ENCODE measurements at regions not wholly inside any gene's neighbourhood (a gene's known extent, or its start where the extent isn't known, plus 50 kb on each side); places are given as distances from the start of the nearest gene placed in this dataset.

DNA sequence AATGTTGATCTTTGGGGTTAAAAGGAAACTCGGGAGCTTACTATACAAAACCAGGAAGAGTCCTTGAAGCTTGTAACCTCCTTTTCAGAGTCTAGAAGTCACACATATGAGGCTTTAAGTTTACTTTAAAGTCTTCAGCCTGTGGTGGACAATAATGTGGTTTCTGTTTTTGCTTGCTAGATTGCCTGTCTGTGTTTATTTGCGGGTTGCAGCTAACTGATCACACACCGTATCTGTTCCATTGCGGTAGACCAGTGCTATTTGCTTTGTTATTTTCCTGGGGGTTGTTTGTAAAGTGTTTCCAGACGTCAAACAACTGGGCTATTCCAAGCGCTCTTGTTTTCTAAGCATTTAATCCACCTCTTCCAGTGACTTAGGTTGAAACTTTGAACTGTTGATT lies 143.0 kb upstream of the GYPA start:
- Mint-ChIP-seq H3K27ac (no peak overlapping the region), H3K36me3 (ENCODE audit: low read depth) (no peaks in the 10 kb centered on the region), H3K27me3 (ENCODE audit: low read depth) (no peaks in the 10 kb centered on the region), H3K9me3 (no peaks in the 10 kb centered on the region), H3K4me3 (no peak overlapping the region), H3K4me1 (no peaks in the 10 kb centered on the region)
- TF ChIP-seq, protein P1, sequence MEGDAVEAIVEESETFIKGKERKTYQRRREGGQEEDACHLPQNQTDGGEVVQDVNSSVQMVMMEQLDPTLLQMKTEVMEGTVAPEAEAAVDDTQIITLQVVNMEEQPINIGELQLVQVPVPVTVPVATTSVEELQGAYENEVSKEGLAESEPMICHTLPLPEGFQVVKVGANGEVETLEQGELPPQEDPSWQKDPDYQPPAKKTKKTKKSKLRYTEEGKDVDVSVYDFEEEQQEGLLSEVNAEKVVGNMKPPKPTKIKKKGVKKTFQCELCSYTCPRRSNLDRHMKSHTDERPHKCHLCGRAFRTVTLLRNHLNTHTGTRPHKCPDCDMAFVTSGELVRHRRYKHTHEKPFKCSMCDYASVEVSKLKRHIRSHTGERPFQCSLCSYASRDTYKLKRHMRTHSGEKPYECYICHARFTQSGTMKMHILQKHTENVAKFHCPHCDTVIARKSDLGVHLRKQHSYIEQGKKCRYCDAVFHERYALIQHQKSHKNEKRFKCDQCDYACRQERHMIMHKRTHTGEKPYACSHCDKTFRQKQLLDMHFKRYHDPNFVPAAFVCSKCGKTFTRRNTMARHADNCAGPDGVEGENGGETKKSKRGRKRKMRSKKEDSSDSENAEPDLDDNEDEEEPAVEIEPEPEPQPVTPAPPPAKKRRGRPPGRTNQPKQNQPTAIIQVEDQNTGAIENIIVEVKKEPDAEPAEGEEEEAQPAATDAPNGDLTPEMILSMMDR (IDR thresholded peaks at IDR 0.05; ENCODE audit: unreplicated experiment in 3 of 3), result no peak

DNA sequence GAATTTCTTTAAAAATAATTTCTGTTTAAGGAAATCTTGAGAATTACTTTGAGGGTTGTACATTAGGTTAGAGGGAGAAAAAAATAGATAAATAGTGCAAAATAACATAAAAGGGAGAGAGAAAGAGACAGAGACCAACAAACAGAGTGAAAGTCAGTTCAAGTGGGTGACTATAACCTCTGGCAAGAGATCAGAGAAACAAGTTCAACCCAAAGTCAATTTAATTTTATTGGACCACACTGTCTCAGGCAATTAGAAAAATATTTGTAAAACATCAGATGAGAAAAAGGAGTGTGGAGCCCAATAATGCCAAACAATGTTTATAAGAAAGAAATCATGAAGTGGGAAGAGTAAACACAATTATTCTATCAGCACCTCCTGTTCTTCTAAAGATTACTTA lies 143.5 kb upstream of the GYPA start:
- H3K4me1 Mint-ChIP-seq, result no peaks in the 10 kb centered on the region
- H3K36me3 Mint-ChIP-seq (ENCODE audit: low read depth), result no peaks in the 10 kb centered on the region
- H3K4me3 Mint-ChIP-seq, result no peak overlapping the region
- H3K27me3 Mint-ChIP-seq (ENCODE audit: low read depth), result no peaks in the 10 kb centered on the region
- H3K9me3 Mint-ChIP-seq, result no peaks in the 10 kb centered on the region
- H3K27ac Mint-ChIP-seq, result no peak overlapping the region
- TF ChIP-seq, protein P1 (IDR thresholded peaks at IDR 0.05; ENCODE audit: unreplicated experiment in 3 of 3), result no peak

DNA sequence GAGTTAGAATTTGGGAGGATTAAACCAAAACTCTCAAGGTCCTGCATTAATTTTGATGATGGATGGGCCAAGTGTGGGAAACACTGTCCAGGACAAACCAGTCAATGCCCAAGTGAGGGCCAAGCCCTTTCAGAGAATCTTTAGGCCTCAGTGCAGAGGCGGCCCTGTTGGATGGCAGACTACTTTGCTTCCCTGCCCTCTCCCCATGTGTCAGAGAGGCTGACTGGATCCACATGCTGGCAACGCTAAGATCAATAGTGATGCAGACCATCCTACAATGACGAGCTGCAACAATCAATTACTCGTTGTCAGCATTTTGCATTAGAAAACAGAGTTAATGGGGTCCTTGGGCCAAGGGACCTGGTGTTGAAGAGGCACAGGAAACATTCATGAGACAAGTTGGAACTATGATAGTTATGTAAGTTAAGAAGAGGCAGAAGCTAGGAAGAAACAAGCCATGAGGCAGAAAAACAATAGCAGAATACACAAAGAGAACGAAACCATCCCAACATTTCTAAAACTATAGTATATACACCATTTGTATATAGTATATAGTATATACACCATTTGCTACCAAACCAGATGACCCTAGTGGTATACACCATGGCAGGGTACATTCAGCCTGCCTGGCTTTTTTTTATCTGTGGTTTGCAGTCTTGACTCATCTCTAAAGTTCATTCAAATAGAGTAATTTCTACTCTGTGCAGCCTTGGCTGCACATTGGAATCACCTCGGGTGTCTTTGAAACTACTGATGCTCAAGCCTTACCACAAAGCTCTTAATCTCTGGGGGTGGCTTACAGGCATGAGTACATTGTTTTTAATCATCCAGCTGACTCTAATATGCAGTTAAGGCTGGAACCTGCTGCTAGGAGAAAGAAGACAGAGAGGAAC lies 147.7 kb upstream of the GYPA start:
- Mint-ChIP-seq H3K36me3 (ENCODE audit: low read depth) (no peaks in the 10 kb centered on the region), H3K27ac (no peak overlapping the region), H3K9me3 (no peaks in the 10 kb centered on the region), H3K4me3 (no peak overlapping the region), H3K27me3 (ENCODE audit: low read depth) (no peaks in the 10 kb centered on the region), H3K4me1 (no peaks in the 10 kb centered on the region)
- TF ChIP-seq, protein P1 (IDR thresholded peaks at IDR 0.05; ENCODE audit: unreplicated experiment in 3 of 3), result no peak

DNA sequence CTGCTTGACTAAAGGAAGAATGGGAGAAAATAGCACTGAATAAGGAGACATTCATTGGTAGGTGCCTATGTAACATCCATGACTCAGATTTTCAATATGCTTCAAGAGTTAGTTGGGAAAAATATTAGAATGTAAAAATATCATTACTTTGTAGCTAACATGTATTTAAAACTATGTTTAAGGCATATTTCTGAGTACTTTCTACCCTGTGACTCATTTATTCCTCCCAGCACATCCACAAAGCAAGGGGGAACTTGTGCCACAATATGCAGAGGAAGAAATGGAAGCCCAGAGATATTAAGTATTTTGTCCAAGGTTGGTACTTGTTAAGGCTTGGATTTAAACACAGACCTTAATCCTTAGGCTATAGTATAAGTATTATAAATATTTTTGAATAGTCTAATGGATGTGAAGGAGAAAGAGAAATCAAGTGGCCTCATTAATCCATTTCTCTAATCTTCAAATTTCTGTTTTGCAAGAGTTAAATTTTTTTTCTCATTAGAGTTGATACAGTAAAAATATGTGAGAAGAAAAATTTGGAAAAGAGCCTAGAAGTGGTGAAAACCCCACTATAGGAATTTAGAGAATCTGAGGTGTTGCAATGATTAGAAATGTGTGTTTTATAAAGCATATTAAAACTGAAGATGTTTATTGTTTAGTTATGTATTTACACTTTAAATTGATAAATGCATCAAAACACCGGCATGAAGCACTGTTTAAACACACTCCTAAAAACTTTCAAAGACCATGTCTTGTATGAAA lies 149.3 kb upstream of the GYPA start:
- Mint-ChIP-seq H3K27me3 (ENCODE audit: low read depth) (no peaks in the 10 kb centered on the region), H3K9me3 (no peaks in the 10 kb centered on the region), H3K4me3 (no peak overlapping the region), H3K27ac (no peak overlapping the region), H3K36me3 (ENCODE audit: low read depth) (no peaks in the 10 kb centered on the region), H3K4me1 (no peaks in the 10 kb centered on the region)
- TF ChIP-seq, protein P1 (IDR thresholded peaks at IDR 0.05; ENCODE audit: unreplicated experiment in 3 of 3), result no peak

DNA sequence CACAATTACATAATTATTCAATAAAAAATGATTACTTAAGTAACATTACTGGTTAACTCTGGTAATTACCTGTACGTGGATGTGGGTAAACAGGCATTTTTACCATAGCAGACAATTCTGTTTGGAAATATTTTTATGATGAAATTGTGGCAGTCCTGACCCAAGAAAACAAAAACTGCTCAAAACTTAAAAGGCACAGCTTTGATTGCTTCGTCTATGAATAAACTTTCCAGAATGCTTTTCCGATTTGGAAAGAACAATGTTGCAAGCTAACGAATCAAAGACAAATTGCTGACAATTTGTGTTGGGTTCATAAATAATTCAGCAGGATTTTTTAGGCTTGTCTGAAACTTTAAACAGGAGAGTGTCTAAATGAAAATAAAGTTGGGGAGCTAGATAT lies 150.6 kb upstream of the GYPA start:
- TF ChIP-seq, protein P1 (IDR thresholded peaks at IDR 0.05; ENCODE audit: unreplicated experiment in 3 of 3), result no peak
- H3K27ac Mint-ChIP-seq, result no peak overlapping the region
- no peaks in the 10 kb centered on the region for H3K27me3 Mint-ChIP-seq (ENCODE audit: low read depth)
- no peaks in the 10 kb centered on the region for H3K9me3 Mint-ChIP-seq
- H3K4me1 Mint-ChIP-seq, result no peaks in the 10 kb centered on the region
- H3K36me3 Mint-ChIP-seq (ENCODE audit: low read depth), result no peaks in the 10 kb centered on the region
- no peak overlapping the region for H3K4me3 Mint-ChIP-seq

All from nephron (organoid).